ENCODE measurements at regions not wholly inside any gene's neighbourhood (a gene's known extent, or its start where the extent isn't known, plus 50 kb on each side); places are given as distances from the start of the nearest gene placed in this dataset.

GRCh38 chr2:80703532-80703931 is 399.0 kb upstream of the LRRTM1 start:
- no peaks in the 10 kb centered on the region for H3K9me3 ChIP-seq (ENCODE audit: control insufficient read depth, insufficient read depth, low read length)
- H3K27me3 ChIP-seq (ENCODE audit: control insufficient read depth, insufficient read depth, low read length) = no peaks in the 10 kb centered on the region
- no peak overlapping the region for H3K9ac ChIP-seq (ENCODE audit: low read depth, low read length)
- H3K36me3 ChIP-seq (ENCODE audit: control insufficient read depth, insufficient read depth, low read length) = no peaks in the 10 kb centered on the region
- no peak overlapping the region for H3K4me3 ChIP-seq (ENCODE audit: low read depth, low read length)
- H3K4me1 ChIP-seq (ENCODE audit: control insufficient read depth, insufficient read depth, low read length) = no peaks in the 10 kb centered on the region

- H3K27me3 ChIP-seq (ENCODE audit: control insufficient read depth, insufficient read depth, low read length) = no peaks in the 10 kb centered on the region
- H3K4me1 ChIP-seq (ENCODE audit: control insufficient read depth, insufficient read depth, low read length) = no peaks in the 10 kb centered on the region
- no peak overlapping the region for H3K9ac ChIP-seq (ENCODE audit: low read depth, low read length)
Observed at GRCh38 chr2:80700961-80701360, 396.4 kb upstream of the LRRTM1 start.

More at GRCh38 chr2:80700961-80701360, 396.4 kb upstream of the LRRTM1 start:
- Histone ChIP-seq H3K9me3 (ENCODE audit: control insufficient read depth, insufficient read depth, low read length) (no peaks in the 10 kb centered on the region), H3K4me3 (ENCODE audit: low read depth, low read length) (no peak overlapping the region), H3K36me3 (ENCODE audit: control insufficient read depth, insufficient read depth, low read length) (no peaks in the 10 kb centered on the region)
